H1 (cell line): ENCODE measurements at regions not wholly inside any gene's neighbourhood (a gene's known extent, or its start where the extent isn't known, plus 50 kb on each side); places are given as distances from the start of the nearest gene placed in this dataset.

Source experiments
- FOSL1 ChIP-seq: IDR thresholded peaks from 2 replicates; pipeline ENCODE4 v1.6.1; 2011; ENCODE audit warnings: mild to moderate bottlenecking, low read depth, low read length, moderate library complexity; ENCODE audit not compliant: insufficient read depth
- SRF ChIP-seq: IDR thresholded peaks from 2 replicates; pipeline ENCODE4 v1.6.1; 2011; ENCODE audit warnings: mild to moderate bottlenecking, low read depth, low read length, moderate library complexity

DNA sequence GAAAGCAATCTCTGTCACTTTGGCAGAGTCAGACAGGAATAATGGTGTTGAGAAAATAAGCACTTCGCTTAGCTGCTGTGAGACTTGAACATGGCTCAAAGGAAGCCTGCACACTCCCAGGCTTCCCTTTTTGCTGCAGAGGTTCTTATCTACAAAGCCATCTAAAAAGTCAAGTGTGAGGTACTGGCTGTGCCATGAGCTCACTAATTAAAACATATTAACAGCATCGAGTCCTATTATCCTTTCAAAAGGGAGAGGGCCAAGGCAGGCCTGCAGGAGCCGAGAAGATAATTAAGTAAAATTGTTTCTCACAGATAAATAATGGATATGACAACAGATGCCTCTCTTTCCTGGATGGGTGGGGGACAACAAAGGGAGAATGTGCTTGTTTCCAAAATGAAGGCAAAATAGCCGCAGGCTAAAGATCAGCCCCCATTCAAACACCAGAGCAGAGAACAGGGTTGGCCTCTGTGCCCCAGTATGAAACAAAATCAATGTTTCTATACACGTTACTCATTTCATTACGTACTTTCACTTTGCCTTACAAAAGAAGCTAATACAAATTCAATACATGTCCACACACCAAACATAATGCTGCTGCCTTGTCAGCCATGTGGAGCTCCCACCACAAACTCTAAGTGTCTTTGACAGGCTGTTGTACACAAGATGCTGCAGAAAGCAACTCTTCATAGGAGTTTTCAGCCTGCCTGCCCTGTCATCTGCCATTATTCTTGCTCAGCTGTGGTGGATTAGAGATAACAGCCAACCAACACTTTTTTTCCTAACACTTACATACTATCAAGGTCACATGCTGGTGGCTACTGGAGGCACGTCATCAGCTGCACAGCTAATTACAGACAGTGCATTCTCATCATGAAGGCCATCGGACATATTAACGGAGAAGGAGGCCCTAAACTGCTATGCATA lies 55.3 kb downstream of the ELAPOR2 start (continued):
- TF ChIP-seq SRF: no peak
- no peak for TF ChIP-seq FOSL1
